HG03097 (cell line): ENCODE measurements at regions not wholly inside any gene's neighbourhood (a gene's known extent, or its start where the extent isn't known, plus 50 kb on each side); places are given as distances from the start of the nearest gene placed in this dataset.

Source experiments
- ATAC-seq: cut with Tn5 transposase; IDR thresholded peaks from one replicate; pipeline ENCODE4 v1.9.1; 2021; ENCODE audit not compliant: unreplicated experiment, low FRiP score

DNA sequence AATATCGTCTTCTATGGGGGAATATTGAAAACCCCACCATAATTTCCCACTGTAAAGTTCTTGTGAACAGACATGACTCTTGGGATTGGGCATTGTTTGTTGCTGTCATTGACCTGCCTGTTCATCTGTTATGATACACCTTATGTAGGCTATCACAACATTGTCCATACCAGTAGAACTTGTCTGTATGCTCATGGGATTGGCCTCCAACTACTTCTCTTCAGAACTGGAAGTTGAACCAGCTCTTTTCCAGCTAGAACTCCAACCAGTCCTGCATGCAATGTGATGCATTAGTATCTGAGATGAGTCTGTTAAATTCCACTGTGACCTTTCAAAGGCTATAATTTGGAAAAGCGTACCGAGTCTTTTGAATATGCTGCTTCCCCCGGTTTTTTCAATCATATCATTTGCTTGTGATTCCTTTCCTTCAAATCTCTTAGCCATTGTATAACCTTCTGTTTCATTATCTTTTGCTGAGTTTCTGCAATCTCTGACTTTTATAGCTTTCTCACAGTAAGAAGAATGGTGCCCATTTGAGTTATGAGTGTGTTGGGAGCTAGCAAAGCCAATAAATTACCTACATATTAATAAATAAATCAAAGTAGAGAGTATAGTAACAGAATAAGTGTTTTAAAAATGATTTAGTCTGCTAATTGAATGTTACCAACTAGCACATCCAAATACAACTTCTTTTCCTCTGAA, 101.9 kb downstream of the PLK2 start:
- ATAC-seq = no peak

GRCh38 chr5:58357121-58357520, 102.8 kb downstream of the PLK2 start:
- no peak for ATAC-seq

DNA sequence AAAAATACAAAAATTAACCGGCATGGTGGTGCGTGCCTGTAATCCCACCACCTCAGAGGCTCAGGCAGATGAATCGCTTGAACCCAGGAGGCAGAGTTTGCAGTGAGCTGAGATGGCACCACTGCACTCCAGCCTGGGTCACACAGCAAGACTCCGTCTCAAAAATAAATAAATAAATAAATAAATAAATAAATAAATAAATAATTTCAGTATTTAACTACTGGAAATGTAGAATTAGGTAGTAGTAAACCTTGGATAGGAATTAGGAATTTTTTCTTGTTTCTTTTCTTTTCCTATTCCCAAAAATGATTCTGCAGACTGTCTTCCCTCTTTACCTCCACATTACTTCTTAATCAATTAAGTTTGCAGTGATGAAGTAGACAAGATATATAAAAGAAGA, 103.2 kb downstream of the PLK2 start:
- ATAC-seq = no peak

DNA sequence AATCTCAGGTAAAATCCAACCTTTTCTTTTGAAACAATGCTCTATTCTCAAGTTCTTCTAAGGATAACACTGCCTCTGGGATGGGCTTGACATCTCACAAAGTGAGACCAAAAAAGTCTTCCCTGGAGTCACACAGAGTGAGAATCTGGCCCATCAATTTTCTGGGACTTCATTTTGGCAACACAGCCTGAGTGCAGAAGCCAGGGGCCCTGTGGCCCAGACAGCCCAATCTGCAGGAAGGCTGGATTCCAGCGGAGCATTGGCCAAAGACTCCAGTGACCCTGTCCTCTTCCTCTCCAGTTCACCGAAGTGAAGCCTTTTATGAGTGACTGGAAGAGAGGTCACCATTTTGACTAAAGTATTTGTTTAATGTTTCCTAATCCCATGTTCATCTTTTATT, 105.1 kb downstream of the PLK2 start:
- ATAC-seq = no peak

- ATAC-seq = no peak
Measured at GRCh38 chr5:58353992-58354391, 105.9 kb downstream of the PLK2 start.

GRCh38 chr5:58351190-58351589, 108.7 kb downstream of the PLK2 start:
- no peak for ATAC-seq

- no peak for ATAC-seq
Measured at GRCh38 chr5:58348996-58349728, 110.7 kb downstream of the PLK2 start.

DNA sequence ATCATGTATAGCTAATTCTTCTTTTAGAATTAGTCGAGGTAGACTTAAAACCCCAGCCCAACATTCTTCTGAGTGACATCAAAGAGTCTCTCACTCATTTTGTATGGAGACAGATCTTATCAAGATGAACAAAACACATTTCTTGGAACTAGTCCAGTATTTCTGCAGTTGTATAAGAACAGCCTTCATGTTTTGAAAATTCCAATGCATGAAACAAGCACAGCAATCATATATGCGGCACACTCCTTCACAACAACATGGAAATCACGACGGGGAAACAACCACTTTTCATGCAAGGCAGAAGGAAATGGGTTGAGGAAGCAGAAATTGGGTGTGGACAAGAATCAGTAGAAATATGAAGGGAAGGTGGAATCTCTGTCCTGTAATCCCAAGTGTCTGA, 113.8 kb downstream of the PLK2 start:
- no peak for ATAC-seq

- ATAC-seq = no peak
Measured at GRCh38 chr5:58341476-58341875, 118.4 kb downstream of the PLK2 start.

GRCh38 chr5:58335518-58335917, 124.4 kb downstream of the PLK2 start:
- ATAC-seq = no peak

- ATAC-seq = no peak
Measured at GRCh38 chr5:58334035-58334434, 125.9 kb downstream of the PLK2 start.

GRCh38 chr5:58330781-58331180, 129.1 kb downstream of the PLK2 start:
- no peak for ATAC-seq

DNA sequence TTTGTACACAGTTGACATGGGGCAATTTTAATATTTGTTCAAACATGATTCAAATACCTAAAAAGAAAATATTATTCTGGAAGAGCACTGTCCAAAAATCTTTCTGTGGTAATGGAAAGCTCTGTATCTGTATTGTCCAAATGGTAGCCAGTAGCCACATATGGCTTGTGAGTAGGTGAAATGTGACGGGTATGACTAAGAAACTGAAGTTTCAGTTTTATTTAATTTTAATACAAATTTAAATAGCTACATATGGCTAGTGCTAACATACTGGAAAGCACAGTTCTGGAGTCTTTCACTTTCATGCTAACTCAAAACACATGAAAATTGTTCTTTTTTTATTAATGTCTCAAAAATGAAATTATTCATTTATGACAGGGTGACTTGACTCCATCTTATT, 132.6 kb downstream of the PLK2 start:
- ATAC-seq = no peak

GRCh38 chr5:58326022-58326421, 133.9 kb downstream of the PLK2 start:
- ATAC-seq = no peak

GRCh38 chr5:58322453-58322852, 137.4 kb downstream of the PLK2 start:
- no peak for ATAC-seq

GRCh38 chr5:58318468-58318867, 141.4 kb downstream of the PLK2 start:
- no peak for ATAC-seq

DNA sequence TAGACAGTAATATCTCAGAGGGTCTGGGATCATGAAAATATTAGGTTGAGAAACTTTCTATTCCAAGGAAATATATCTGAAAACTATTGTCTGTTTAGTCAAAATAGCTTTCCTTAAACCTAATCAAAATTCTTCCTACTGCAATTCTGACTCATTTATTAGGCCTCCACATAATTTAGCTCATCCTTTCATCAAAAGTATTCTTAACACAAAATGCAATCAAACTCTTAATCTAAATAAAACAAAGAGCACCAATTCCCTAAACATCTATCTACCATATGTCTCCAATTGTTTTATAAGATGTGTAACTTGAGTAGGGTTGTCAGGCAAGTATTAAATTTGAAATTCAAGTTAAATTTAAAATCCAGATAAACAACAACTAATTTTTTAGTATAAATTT, 142.1 kb downstream of the PLK2 start:
- no peak for ATAC-seq

DNA sequence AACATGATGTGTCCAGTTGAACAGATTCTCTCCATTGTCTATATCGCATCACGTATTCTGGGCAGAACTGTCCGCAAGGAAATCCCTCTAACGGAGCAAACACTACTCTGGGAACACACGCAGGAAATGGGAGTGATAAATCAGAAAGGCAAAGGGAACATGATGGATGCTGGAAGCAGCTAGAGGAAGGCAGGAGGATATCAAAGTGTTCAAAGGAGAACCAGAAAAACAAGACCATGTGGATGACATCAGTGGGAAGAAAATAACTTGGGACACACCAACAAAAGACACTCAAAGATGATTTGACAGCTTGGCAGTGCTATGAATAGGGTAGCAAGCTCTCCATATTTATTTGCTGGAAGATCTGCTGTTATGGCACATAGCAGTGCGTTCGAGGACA, 142.9 kb downstream of the PLK2 start:
- ATAC-seq = no peak

- ATAC-seq = no peak
Measured at GRCh38 chr5:58315794-58316193, 144.1 kb downstream of the PLK2 start.

GRCh38 chr5:58314356-58315210, 145.3 kb downstream of the PLK2 start:
- no peak for ATAC-seq

- ATAC-seq = no peak
Measured at GRCh38 chr5:58312299-58312698, 147.6 kb downstream of the PLK2 start.
